ENCODE measurements at regions not wholly inside any gene's neighbourhood (a gene's known extent, or its start where the extent isn't known, plus 50 kb on each side); places are given as distances from the start of the nearest gene placed in this dataset.
A peak's percentile ranks its signal among the peaks of the same experiment; 100 is the strongest.

GRCh38 chr6:145340256-145340655 lies 395.1 kb downstream of the EPM2A start:
- Histone ChIP-seq H3K27me3 (no peaks in the 10 kb centered on the region), H3K9me3 (no peaks in the 10 kb centered on the region), H3K36me3 (no peaks in the 10 kb centered on the region), H3K4me1 (no peaks in the 10 kb centered on the region), H3K4me3 (ENCODE audit: low read depth, low read length) (no peak overlapping the region)
- TF ChIP-seq CTCF (IDR thresholded peaks at IDR 0.05; ENCODE audit: low read depth, low read length) = no peak
- no peak for DNase-seq

GRCh38 chr6:145345094-145345493 lies 390.2 kb downstream of the EPM2A start:
- DNase-seq = no peak
- Histone ChIP-seq H3K4me1 (peaks cover 11% of the 10 kb centered on the region), H3K27me3 (no peaks in the 10 kb centered on the region), H3K36me3 (no peaks in the 10 kb centered on the region), H3K4me3 (ENCODE audit: low read depth, low read length) (no peak overlapping the region), H3K9me3 (no peaks in the 10 kb centered on the region)
- TF ChIP-seq CTCF (IDR thresholded peaks at IDR 0.05; ENCODE audit: low read depth, low read length) = no peak

DNA sequence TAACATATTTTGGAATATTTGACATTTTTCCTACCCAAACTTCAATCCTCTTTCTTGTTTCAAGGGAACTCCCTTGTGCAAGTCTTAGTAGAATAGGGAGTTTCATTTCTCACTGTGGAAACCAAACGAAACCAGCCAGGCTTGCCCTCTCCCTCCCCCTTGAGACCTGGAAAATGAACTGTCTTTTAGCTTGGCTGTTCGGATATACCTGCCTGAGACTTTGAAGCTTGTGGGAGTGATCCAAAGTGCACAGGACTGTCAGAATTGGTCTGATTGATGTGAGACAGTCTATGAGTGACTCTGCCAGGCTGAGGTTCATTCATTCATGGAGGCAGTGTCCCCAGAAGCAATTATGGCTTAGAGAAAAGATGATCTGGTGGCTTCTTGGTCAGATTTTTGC lies 388.1 kb downstream of the EPM2A start:
- DNase-seq = no peak
- Histone ChIP-seq H3K27me3 (no peaks in the 10 kb centered on the region), H3K36me3 (no peaks in the 10 kb centered on the region), H3K4me3 (ENCODE audit: low read depth, low read length) (no peak overlapping the region), H3K9me3 (no peaks in the 10 kb centered on the region), H3K4me1 (peaks cover 13% of the 10 kb centered on the region)
- no peak for TF ChIP-seq CTCF (IDR thresholded peaks at IDR 0.05; ENCODE audit: low read depth, low read length)

GRCh38 chr6:145349950-145350510 lies 385.3 kb downstream of the EPM2A start:
- no peak for TF ChIP-seq CTCF (IDR thresholded peaks at IDR 0.05; ENCODE audit: low read depth, low read length)
- no peaks in the 10 kb centered on the region for H3K9me3 ChIP-seq
- peak; percentile 28 for DNase-seq
- no peaks in the 10 kb centered on the region for H3K36me3 ChIP-seq
- H3K4me3 ChIP-seq (ENCODE audit: low read depth, low read length) = no peak overlapping the region
- H3K27me3 ChIP-seq = no peaks in the 10 kb centered on the region
- peaks cover 13% of the 10 kb centered on the region for H3K4me1 ChIP-seq

DNA sequence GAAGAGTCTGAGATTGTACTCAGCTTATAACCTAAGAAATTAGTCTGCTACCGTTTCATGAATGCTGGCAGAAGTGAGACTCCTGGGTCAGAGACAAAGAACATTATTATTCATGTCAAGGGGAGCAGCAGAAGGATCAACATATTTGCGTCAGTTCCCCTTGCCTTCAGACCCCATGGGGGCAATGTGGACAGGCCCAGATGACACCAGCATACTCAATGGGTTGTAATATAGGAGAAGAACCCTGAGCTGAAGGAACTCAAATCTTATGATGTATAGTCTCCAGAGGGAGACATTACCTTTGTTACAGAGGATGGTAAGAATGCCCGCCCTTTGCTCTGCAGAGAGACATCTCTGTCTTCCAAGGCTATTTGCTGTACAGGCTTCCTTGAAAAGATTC lies 384.4 kb downstream of the EPM2A start:
- H3K27me3 ChIP-seq = no peaks in the 10 kb centered on the region
- no peak for TF ChIP-seq CTCF (IDR thresholded peaks at IDR 0.05; ENCODE audit: low read depth, low read length)
- H3K4me3 ChIP-seq (ENCODE audit: low read depth, low read length) = no peak overlapping the region
- H3K4me1 ChIP-seq = peaks cover 13% of the 10 kb centered on the region
- no peaks in the 10 kb centered on the region for H3K9me3 ChIP-seq
- no peak for DNase-seq
- no peaks in the 10 kb centered on the region for H3K36me3 ChIP-seq

- Histone ChIP-seq H3K27me3 (no peaks in the 10 kb centered on the region), H3K9me3 (no peaks in the 10 kb centered on the region), H3K4me3 (ENCODE audit: low read depth, low read length) (no peak overlapping the region), H3K36me3 (no peaks in the 10 kb centered on the region), H3K4me1 (peaks cover 13% of the 10 kb centered on the region)
- DNase-seq = no peak
- no peak for TF ChIP-seq CTCF (IDR thresholded peaks at IDR 0.05; ENCODE audit: low read depth, low read length)
Observed at GRCh38 chr6:145352382-145353080, 382.8 kb downstream of the EPM2A start.
